ENCODE measurements at regions not wholly inside any gene's neighbourhood (a gene's known extent, or its start where the extent isn't known, plus 50 kb on each side); places are given as distances from the start of the nearest gene placed in this dataset.

DNA sequence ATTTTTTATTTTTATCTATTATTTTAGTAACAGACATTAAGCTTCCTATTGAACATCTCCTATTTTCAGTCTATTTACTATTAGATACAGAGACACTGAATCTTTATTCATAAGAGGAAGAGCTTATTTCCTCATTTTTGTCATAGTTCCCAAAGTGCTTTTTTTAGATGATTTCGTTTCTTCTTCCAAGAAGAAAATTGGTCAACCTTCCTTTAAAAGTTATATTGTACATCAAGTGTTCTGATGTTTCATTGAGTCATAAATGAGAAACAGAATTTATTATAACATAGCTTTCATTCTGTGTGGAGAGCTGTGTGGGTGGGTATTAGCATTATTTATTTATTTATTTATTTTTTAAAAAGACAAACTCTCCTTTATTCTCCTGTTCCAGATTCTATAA lies 50.6 kb upstream of the BACH1 start:
- DNase-seq (no peak), ATAC-seq (no peak)
- intact Hi-C loops (cut with micrococcal nuclease): no loop called here
